ENCODE measurements at regions not wholly inside any gene's neighbourhood (a gene's known extent, or its start where the extent isn't known, plus 50 kb on each side); places are given as distances from the start of the nearest gene placed in this dataset.

DNA sequence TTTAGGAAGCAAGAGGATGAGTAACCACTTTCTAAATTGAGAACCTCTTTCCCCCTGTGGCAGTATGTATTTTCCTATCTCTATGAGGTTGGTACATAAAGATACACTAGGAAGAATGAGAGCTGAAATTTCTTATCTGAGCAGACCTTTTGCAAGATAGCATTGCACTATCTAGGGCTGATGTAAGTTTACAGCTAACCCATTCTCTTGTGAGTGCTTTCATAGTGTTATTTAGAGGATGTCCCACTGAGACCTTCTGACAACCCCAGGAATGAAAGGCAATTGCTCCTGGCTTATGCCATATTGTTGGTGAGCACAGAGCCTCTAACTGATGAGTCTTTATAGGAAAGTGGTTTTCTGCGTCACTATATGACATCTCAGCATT is 1209.3 kb upstream of the CDH6 start:
- H3K79me2 ChIP-seq (ENCODE audit: low read depth), result no peaks in the 10 kb centered on the region
- no peaks in the 10 kb centered on the region for H3K9me3 ChIP-seq (ENCODE audit: low read depth)
- no peak for TF ChIP-seq EZH2phosphoT487 (IDR thresholded peaks at IDR 0.05)
- TF ChIP-seq EZH2 (IDR thresholded peaks at IDR 0.05), result no peak
- TF ChIP-seq, protein P1, sequence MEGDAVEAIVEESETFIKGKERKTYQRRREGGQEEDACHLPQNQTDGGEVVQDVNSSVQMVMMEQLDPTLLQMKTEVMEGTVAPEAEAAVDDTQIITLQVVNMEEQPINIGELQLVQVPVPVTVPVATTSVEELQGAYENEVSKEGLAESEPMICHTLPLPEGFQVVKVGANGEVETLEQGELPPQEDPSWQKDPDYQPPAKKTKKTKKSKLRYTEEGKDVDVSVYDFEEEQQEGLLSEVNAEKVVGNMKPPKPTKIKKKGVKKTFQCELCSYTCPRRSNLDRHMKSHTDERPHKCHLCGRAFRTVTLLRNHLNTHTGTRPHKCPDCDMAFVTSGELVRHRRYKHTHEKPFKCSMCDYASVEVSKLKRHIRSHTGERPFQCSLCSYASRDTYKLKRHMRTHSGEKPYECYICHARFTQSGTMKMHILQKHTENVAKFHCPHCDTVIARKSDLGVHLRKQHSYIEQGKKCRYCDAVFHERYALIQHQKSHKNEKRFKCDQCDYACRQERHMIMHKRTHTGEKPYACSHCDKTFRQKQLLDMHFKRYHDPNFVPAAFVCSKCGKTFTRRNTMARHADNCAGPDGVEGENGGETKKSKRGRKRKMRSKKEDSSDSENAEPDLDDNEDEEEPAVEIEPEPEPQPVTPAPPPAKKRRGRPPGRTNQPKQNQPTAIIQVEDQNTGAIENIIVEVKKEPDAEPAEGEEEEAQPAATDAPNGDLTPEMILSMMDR (IDR thresholded peaks at IDR 0.05), result no peak
- H3K4me1 Mint-ChIP-seq, result peaks cover 3% of the 10 kb centered on the region
- H3K9ac ChIP-seq, result no peak overlapping the region
- H3K27ac Mint-ChIP-seq, result no peak overlapping the region
- DNase-seq (ENCODE audit: low spot score), result no peak
- no peak overlapping the region for H3K4me2 ChIP-seq
- no peaks in the 10 kb centered on the region for H3K27me3 Mint-ChIP-seq (ENCODE audit: insufficient read depth, low read depth)
- H3K36me3 ChIP-seq, result no peaks in the 10 kb centered on the region
- peak overlapping the region; percentile 57 for H2AFZ ChIP-seq (replicated peaks)
- H3K36me3 Mint-ChIP-seq, result no peaks in the 10 kb centered on the region
- no peak overlapping the region for H3K4me3 Mint-ChIP-seq
- no peak overlapping the region for H3K4me3 ChIP-seq
- no peaks in the 10 kb centered on the region for H4K20me1 ChIP-seq (ENCODE audit: low read depth)
- H3F3A ChIP-seq (ENCODE audit: low read depth), result no peaks in the 10 kb centered on the region
- H3K27ac ChIP-seq, result no peak overlapping the region
- no peaks in the 10 kb centered on the region for H3K27me3 ChIP-seq
- H3K4me1 ChIP-seq, result no peaks in the 10 kb centered on the region
- H3K9me3 Mint-ChIP-seq, result no peaks in the 10 kb centered on the region

DNA sequence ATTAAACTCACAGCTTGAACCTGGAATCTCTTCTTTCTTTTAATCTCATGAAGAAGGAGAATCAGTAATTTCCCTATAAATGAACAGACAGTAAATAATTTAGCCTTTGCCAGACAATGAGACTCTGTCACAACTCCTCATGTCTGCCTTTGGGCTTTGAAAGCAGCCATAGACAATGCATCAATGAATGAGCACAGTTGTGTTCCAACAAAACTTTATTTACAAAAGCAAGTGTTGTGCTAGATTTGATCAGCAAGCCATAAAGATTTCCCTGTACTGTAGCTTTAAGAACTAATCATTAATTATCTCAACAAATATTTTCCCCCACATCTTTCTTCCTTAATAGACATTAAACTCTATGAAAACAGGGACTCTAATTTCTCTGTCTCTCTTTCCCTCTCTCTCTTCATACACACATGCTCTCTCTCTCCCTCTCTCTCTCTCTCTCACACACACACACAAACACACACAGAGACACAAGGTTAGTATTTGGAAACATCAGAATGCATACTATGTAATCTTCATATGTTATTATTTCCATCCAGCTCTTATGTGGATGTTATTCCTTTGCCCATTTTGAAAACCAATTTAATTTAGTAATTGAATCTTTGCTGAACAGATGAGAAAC is 1209.8 kb upstream of the CDH6 start:
- H3K4me3 Mint-ChIP-seq, result no peak overlapping the region
- no peaks in the 10 kb centered on the region for H3K36me3 ChIP-seq
- H3K4me2 ChIP-seq, result no peak overlapping the region
- peak overlapping the region; percentile 57 for H2AFZ ChIP-seq (replicated peaks)
- H3K27ac Mint-ChIP-seq, result no peak overlapping the region
- no peak overlapping the region for H3K9ac ChIP-seq
- H4K20me1 ChIP-seq (ENCODE audit: low read depth), result no peaks in the 10 kb centered on the region
- TF ChIP-seq EZH2 (IDR thresholded peaks at IDR 0.05), result no peak
- TF ChIP-seq EZH2phosphoT487 (IDR thresholded peaks at IDR 0.05), result no peak
- TF ChIP-seq, protein P1 (IDR thresholded peaks at IDR 0.05), result no peak
- no peaks in the 10 kb centered on the region for H3K79me2 ChIP-seq (ENCODE audit: low read depth)
- no peaks in the 10 kb centered on the region for H3K4me1 ChIP-seq
- H3K4me1 Mint-ChIP-seq, result peaks cover 3% of the 10 kb centered on the region
- no peaks in the 10 kb centered on the region for H3K9me3 ChIP-seq (ENCODE audit: low read depth)
- no peak overlapping the region for H3K4me3 ChIP-seq
- H3K27ac ChIP-seq, result no peak overlapping the region
- H3K27me3 Mint-ChIP-seq (ENCODE audit: insufficient read depth, low read depth), result no peaks in the 10 kb centered on the region
- H3K27me3 ChIP-seq, result no peaks in the 10 kb centered on the region
- no peaks in the 10 kb centered on the region for H3F3A ChIP-seq (ENCODE audit: low read depth)
- DNase-seq (ENCODE audit: low spot score), result no peak
- H3K36me3 Mint-ChIP-seq, result no peaks in the 10 kb centered on the region
- no peaks in the 10 kb centered on the region for H3K9me3 Mint-ChIP-seq

DNA sequence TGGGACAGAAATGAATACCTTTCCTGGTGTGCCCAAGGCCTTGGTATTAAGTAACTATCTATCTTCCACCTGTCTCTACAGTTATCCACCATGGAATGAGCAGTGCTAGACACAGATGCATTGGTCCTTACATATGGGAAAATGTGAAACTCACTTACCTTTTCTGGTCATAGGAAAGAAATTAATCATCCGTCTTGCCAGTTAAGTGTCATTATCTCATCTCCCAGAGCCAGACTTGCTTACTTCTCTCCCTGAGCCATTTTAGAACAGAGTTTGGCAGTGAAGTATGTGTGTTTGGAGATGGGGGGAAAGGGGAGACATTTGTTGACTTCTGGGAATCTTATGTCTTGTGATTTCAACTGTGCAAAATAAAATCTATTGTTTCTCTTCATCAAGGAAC is 1211.0 kb upstream of the CDH6 start:
- Histone ChIP-seq H3K4me2 (no peak overlapping the region), H2AFZ (replicated peaks) (no peak overlapping the region), H4K20me1 (ENCODE audit: low read depth) (no peaks in the 10 kb centered on the region), H3K9me3 (ENCODE audit: low read depth) (no peaks in the 10 kb centered on the region), H3K79me2 (ENCODE audit: low read depth) (no peaks in the 10 kb centered on the region), H3K27me3 (no peaks in the 10 kb centered on the region), H3K36me3 (no peaks in the 10 kb centered on the region), H3K4me3 (no peak overlapping the region), H3F3A (ENCODE audit: low read depth) (no peaks in the 10 kb centered on the region), H3K9ac (no peak overlapping the region), H3K27ac (no peak overlapping the region), H3K4me1 (no peaks in the 10 kb centered on the region)
- no peak for DNase-seq (ENCODE audit: low spot score)
- Mint-ChIP-seq H3K27me3 (ENCODE audit: insufficient read depth, low read depth) (no peaks in the 10 kb centered on the region), H3K9me3 (no peaks in the 10 kb centered on the region), H3K36me3 (no peaks in the 10 kb centered on the region), H3K4me3 (no peak overlapping the region), H3K4me1 (peaks cover 3% of the 10 kb centered on the region), H3K27ac (no peak overlapping the region)
- TF ChIP-seq EZH2phosphoT487 (IDR thresholded peaks at IDR 0.05), result no peak

DNA sequence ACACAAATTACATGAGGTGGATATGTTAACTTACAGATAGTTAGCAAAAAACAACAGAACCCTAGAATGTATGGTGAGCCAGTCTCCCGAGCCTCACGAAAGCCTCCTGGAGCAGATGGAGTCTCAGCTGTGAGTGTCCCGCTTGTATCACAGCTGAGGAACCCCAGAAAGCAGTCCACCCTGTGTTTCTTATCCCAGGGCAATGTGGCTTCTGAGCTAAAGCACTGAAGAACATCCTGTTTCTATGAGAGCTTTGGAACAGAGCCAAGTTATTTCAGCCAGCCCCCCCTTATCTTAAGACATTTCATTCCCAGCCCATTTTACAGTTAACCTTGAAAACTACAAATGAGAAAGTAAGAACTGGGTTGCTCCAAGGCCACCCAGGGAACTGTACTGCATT is 1220.9 kb upstream of the CDH6 start:
- Mint-ChIP-seq H3K4me1 (no peaks in the 10 kb centered on the region), H3K9me3 (no peaks in the 10 kb centered on the region), H3K4me3 (no peak overlapping the region), H3K27ac (no peak overlapping the region), H3K36me3 (no peaks in the 10 kb centered on the region), H3K27me3 (ENCODE audit: insufficient read depth, low read depth) (no peaks in the 10 kb centered on the region)
- Histone ChIP-seq H3K27ac (no peak overlapping the region), H3K4me2 (no peak overlapping the region), H3K36me3 (no peaks in the 10 kb centered on the region), H4K20me1 (ENCODE audit: low read depth) (no peaks in the 10 kb centered on the region), H3K4me3 (no peak overlapping the region), H3K27me3 (no peaks in the 10 kb centered on the region), H3K9me3 (ENCODE audit: low read depth) (no peaks in the 10 kb centered on the region), H3K9ac (no peak overlapping the region), H3K4me1 (no peaks in the 10 kb centered on the region), H3K79me2 (ENCODE audit: low read depth) (no peaks in the 10 kb centered on the region), H2AFZ (replicated peaks) (no peak overlapping the region), H3F3A (ENCODE audit: low read depth) (no peaks in the 10 kb centered on the region)
- TF ChIP-seq, protein P1 (IDR thresholded peaks at IDR 0.05), result no peak
- TF ChIP-seq EZH2 (IDR thresholded peaks at IDR 0.05) (no peak), EZH2phosphoT487 (IDR thresholded peaks at IDR 0.05) (no peak)
- DNase-seq (ENCODE audit: low spot score), result no peak
